GM19351 (cell line): ENCODE measurements at regions not wholly inside any gene's neighbourhood (a gene's known extent, or its start where the extent isn't known, plus 50 kb on each side); places are given as distances from the start of the nearest gene placed in this dataset.

Experiments
- ATAC-seq: cut with Tn5 transposase; IDR thresholded peaks from one replicate; pipeline ENCODE4 v1.9.1; 2021; ENCODE audit warnings: mild to moderate bottlenecking, moderate library complexity; ENCODE audit not compliant: unreplicated experiment

DNA sequence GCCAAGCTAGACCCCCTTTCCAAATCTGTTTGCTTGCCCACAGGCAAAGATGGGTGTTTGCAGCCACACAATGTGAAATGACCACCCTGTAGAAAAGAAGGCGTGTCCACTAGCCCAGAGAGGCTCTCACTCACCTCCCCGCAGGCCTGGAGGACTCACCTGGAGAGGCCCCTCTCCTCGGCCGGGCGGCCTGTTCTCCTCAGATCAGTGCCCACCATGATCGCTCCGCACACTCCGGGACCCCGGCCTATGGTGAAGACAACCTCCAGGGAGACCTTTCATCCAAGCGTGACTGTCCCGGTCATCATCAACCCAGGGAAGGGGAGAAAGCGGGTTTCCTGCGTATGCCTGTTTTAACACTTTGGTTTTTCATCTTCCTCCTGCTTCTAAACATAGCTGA, 328.7 kb upstream of the SALL3 start:
- ATAC-seq = no peak

GRCh38 chr18:78652001-78652545, 327.5 kb upstream of the SALL3 start:
- ATAC-seq = no peak

GRCh38 chr18:78655921-78656320, 323.7 kb upstream of the SALL3 start:
- ATAC-seq = no peak

- no peak for ATAC-seq
Observed at GRCh38 chr18:78656346-78656925, 323.2 kb upstream of the SALL3 start.

GRCh38 chr18:78658531-78658930, 321.1 kb upstream of the SALL3 start:
- no peak for ATAC-seq

- ATAC-seq = no peak
Observed at GRCh38 chr18:78659057-78659456, 320.6 kb upstream of the SALL3 start.

- no peak for ATAC-seq
Observed at GRCh38 chr18:78659748-78660147, 319.9 kb upstream of the SALL3 start.

GRCh38 chr18:78660311-78660710, 319.3 kb upstream of the SALL3 start:
- ATAC-seq = no peak

- no peak for ATAC-seq
Observed at GRCh38 chr18:78661316-78661715, 318.3 kb upstream of the SALL3 start.

- no peak for ATAC-seq
Observed at GRCh38 chr18:78662879-78663278, 316.7 kb upstream of the SALL3 start.

GRCh38 chr18:78664048-78664447, 315.6 kb upstream of the SALL3 start:
- ATAC-seq = no peak

- no peak for ATAC-seq
Observed at GRCh38 chr18:78664848-78665247, 314.8 kb upstream of the SALL3 start.

DNA sequence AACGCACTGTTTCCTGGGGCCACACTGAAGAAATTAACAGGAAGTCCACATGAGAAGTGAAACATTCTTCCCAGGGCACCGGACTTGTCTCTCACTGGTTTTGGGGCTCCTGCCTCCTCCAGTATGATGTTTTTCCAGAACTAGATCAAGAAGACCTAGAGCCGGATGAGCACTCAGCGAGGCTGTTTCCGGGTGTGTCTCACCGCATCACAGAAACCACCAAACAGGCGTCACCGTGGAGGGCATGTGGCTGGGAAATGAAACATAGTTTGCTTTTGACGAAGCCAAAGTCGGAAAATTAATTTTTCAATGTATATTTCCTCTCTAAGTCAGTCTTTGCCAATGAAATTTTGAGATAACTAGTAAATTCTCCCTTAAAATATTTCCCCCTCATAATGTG, 314.0 kb upstream of the SALL3 start:
- no peak for ATAC-seq

GRCh38 chr18:78666666-78667335, 312.8 kb upstream of the SALL3 start:
- no peak for ATAC-seq

GRCh38 chr18:78670778-78671391, 308.7 kb upstream of the SALL3 start:
- ATAC-seq = no peak

GRCh38 chr18:78671551-78671950, 308.1 kb upstream of the SALL3 start:
- no peak for ATAC-seq

DNA sequence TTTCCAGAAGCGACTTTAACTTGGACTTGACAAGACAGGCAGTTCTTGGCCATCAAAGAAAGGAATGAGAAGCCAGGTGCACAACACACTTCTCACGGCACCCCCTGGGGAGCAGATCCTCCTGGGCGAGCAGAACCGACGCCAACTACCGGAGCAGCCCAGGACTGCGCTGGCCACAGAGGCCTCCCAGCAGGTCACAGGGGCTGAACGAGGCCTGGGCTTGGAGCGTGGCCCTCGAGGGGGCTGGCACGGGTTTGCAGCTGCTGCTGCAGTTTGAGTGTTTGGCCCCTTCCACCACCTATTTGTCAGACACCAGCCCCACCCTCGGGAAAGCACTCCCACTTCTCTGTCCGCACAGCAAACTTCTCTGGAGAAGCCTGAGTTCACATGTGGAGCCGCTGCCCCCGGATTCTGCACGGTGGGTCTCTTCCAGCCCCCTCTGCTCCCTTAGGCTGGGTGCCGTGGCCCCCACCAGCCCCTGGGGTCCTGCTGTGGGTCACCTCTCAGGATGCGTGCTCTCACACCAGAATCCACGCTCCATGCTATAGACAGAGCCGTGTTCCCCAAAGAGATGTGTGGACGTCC, 306.7 kb upstream of the SALL3 start:
- ATAC-seq = no peak

DNA sequence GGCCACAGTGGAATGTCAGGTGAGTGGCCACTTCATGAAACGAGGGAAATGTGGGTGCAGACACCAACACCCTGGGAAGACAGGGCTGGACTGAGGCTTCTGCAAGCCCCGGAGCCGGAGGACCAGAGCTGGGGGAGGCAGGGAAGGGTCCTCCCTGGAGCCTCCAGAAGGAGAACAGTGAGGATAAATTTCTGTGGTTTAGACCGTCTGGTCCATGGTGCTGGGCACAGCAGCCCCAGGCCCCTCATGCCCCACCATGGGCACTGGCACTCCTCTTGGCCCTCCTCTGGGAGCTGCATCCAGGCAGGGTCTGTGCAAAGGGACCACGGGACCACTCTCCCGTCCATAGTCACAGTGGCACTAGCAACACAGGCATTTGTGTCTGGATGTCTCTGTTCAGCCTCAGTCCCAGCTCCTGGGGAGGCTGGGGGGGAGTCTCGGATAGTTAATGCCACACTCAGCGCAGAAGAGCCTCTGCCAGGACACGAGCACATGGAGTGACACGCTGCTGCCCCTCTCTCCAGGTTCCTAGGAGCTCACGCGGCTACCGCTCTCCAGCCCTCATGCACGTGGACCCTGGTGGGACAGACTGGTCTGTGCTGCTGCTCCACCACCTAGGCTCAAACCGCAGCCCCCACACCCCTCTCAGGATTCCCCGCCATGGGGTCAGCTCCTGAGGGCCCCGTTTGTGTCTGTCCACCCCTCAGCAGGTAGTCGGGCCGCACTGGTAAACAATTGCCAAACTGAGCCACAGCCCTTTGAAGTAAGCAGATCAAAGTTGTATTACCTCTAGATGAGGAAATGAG, 305.9 kb upstream of the SALL3 start:
- ATAC-seq = no peak

DNA sequence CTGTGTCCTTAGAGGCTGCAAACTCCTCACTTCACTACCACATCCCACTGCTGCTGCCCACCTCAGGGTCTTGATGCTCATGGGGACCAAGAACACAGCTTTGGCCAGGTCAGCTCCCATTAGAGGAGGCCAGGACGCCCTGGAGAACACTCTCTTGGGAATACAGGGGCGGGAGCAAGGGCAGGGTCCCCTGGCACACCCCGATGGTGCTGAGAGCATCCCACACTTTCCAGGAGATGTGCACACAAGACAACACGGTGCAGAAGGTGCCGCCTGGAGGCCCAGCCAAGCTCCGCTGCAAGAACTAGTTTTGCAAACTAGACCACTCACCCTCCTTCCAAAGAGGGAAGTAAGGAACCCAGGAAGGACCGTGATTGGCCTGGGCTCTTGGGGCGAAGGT, 304.4 kb upstream of the SALL3 start:
- no peak for ATAC-seq

GRCh38 chr18:78676622-78677482, 302.8 kb upstream of the SALL3 start:
- no peak for ATAC-seq
